EL (cell line): ENCODE measurements at regions not wholly inside any gene's neighbourhood (a gene's known extent, or its start where the extent isn't known, plus 50 kb on each side); places are given as distances from the start of the nearest gene placed in this dataset.

Experiments
- DNase-seq: peaks from one replicate; pipeline ENCODE4 v3.0.0-alpha.2; 2016

GRCh38 chr3:90253131-90253530 lies 1145.7 kb downstream of the EPHA3 start:
- DNase-seq = no peak

- no peak for DNase-seq
Observed at GRCh38 chr3:90261481-90262433, 1154.3 kb downstream of the EPHA3 start.
